CD1c-positive myeloid dendritic cell (primary cell): ENCODE measurements at regions not wholly inside any gene's neighbourhood (a gene's known extent, or its start where the extent isn't known, plus 50 kb on each side); places are given as distances from the start of the nearest gene placed in this dataset.
"Not testable (repeated sequence)": the region's sequence is repeated elsewhere in the genome, so short reads cannot be mapped to it uniquely, and the experiment has no call there.

Experiments
- DNase-seq: peaks from one replicate; pipeline ENCODE4 v3.0.0-alpha.2; 2016; ENCODE audit errors: extremely low spot score

- DNase-seq, result no peak
Observed at GRCh38 chr18:66873899-66874298, 270.0 kb upstream of the CDH19 start.

DNA sequence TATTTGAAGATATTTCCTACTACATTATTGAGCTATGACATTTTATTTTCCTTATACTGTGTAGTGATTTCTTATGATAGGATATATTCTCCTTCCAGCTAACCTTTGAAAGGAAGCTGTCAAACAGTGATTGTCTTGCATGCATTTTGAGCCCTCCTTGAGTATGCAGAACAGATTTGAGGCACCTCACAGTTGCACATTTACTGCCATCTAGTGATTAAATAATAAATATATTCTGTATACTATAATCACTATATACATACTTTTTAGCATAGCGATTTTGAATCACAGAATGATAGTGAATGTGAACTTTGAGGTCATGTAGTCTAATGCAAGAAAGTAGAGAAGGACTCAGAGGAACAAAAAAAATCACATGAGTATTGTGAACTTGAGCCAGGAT, 268.4 kb upstream of the CDH19 start:
- peak; percentile 5 for DNase-seq

- DNase-seq, result no peak
Observed at GRCh38 chr18:66867653-66868052, 263.8 kb upstream of the CDH19 start.

- DNase-seq, result not testable (repeated sequence)
Observed at GRCh38 chr18:66866427-66866940, 262.6 kb upstream of the CDH19 start.

GRCh38 chr18:66838340-66838987, 234.6 kb upstream of the CDH19 start:
- no peak for DNase-seq

DNA sequence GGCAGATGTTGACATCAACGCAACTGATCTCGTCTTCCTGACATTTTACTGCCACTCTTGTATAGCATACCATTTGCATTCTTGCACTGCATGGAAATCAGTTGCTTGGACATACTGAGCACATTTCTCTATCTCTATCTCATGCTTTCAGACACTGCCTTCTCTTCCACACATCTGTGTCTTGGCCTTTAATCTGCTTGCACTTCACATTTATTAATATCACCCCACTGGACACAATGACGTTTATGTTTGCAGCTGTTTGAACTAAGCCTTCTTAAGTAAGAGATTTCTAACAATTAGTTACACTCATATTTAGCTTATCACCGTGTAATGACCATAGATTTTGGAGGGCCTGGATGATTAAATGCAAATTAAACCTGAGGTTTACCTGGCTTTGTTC, 229.8 kb upstream of the CDH19 start:
- DNase-seq, result no peak

- no peak for DNase-seq
Observed at GRCh38 chr18:66826211-66826610, 222.3 kb upstream of the CDH19 start.

- DNase-seq, result no peak
Observed at GRCh38 chr18:66825347-66825746, 221.5 kb upstream of the CDH19 start.

- DNase-seq, result no peak
Observed at GRCh38 chr18:66819235-66819634, 215.3 kb upstream of the CDH19 start.

DNA sequence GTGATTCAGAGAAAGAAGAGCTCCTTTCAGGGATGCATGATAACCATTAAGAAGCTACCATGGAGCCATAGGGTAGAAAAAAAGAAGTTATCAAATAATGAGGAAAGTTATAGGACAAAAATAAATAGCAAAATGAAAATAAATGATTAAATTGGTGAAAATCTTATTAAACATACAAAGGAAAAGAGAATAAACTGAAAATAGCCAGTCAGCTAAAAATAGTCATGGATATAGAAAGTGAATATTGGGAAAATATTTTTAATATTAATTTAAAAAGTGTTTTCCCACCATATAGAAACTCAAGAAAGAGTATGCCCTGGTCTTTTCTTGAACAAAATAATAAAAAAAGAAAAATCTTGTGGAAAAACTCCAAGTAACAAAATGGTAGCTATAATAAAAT, 209.2 kb upstream of the CDH19 start:
- DNase-seq, result no peak

DNA sequence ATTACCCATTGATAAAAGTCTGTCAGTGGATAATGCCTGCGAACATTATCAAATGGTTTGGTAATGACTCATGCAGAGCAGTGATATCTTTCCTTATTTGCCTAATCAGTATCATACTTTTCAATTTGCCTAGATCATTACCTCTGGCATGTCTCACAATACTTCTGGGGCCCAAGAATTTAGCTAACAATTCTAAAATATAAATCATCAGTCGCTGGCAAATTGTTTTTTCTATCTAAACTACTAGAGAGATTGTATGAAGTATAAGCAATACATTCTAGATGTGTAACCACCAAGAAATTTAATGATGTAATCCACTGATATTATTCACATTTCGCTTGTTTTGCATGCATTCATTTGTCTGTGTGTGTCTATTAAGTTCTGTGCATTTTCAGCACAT, 191.2 kb upstream of the CDH19 start:
- DNase-seq, result no peak

DNA sequence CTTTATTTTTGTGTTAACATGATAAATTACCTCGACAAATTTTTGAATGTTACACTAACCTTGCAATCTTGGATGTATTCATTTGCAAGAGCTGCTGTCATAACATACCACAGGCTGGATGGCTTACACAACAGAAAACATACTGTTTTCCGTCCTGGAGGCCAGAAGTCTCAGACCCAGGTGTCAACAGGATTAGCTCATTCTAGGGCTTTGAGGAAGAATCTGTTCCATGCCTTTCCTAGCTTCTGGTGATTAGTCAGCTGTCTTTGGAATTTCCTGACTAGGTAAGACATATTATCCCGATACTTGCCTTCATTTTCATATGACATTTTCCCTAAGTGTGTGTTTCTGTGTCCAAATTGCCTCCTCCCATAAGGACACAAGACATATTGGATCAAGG, 188.6 kb upstream of the CDH19 start:
- DNase-seq, result no peak

DNA sequence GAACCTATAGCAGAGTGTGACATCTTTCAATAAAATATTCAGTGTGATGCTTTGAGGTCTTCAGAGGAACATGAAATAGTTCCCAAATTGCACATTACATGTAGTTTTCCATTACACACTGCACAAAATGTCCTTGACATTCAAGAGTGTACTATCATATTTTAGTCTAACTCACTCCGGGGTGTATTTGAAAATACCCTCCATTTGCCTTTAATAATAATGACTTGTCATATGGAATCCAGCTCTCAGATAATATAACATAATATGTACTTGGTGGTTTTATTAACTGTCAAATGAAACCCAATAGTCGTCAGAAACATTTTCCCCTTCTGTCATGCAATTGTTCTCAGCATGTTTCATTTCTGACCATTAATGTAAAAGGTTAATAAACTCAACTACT, 176.7 kb upstream of the CDH19 start:
- DNase-seq, result no peak

GRCh38 chr18:66778048-66778447, 174.2 kb upstream of the CDH19 start:
- DNase-seq, result no peak

DNA sequence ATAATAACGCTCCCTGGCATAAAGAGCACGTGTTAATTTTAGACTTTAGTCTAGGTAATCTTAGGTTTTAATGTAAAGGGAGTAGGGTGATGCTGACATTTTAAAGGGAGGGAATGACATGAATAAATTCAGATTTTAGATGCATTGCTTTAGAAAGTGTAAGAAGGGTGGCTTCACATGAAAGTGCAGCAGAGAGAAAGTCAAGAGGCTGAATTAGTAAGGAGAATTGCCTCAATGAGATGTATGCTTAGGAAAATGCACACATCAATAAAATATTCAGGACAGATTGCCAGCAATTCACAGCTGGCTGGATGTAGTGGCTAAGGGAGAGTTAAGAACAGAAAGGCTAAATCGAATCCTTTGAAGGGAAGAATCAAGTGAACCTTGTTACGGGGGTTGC, 165.5 kb upstream of the CDH19 start:
- no peak for DNase-seq

GRCh38 chr18:66764230-66764629, 160.3 kb upstream of the CDH19 start:
- DNase-seq, result no peak

GRCh38 chr18:66761166-66761565, 157.3 kb upstream of the CDH19 start:
- DNase-seq, result no peak

- DNase-seq, result no peak
Observed at GRCh38 chr18:66760559-66760958, 156.7 kb upstream of the CDH19 start.

GRCh38 chr18:66759050-66759828, 155.3 kb upstream of the CDH19 start:
- DNase-seq, result no peak

GRCh38 chr18:66757946-66758345, 154.1 kb upstream of the CDH19 start:
- no peak for DNase-seq

- no peak for DNase-seq
Observed at GRCh38 chr18:66754335-66754734, 150.4 kb upstream of the CDH19 start.

- no peak for DNase-seq
Observed at GRCh38 chr18:66752733-66753132, 148.8 kb upstream of the CDH19 start.

DNA sequence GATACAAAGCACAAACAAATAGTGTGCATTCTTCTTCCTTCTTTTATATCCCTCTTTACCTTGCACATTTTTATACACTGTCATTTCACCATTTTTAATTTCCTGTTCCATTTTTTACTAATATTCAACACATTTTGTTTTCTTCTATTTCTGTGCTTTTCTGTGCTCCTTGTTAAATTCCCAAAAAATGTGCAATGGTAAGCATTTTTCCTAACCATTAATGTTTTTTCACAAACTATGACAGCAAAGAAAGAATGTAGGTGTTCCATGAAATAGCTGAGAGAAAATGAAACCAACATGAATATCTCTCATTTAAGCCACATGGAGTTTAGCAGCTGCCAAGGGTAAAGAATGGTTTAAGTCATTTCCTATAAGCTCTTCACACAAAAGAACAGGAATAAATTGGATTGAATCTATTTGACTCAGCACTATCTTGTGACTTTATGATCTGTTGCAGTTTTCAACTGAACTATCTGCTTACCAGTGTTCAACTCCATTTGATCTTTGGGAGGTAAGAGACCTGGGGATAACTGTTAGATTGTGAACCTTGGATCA, 145.7 kb upstream of the CDH19 start:
- DNase-seq, result no peak
